GM21619 (cell line): ENCODE measurements at regions not wholly inside any gene's neighbourhood (a gene's known extent, or its start where the extent isn't known, plus 50 kb on each side); places are given as distances from the start of the nearest gene placed in this dataset.

Experiments used
- ATAC-seq: cut with Tn5 transposase; IDR thresholded peaks from one replicate; pipeline ENCODE4 v1.9.1; 2021; ENCODE audit not compliant: unreplicated experiment

- ATAC-seq, result no peak
Measured at GRCh38 chr1:207971331-207972219, 60.6 kb upstream of the CD34 start.

GRCh38 chr1:207970329-207971233 is 59.7 kb upstream of the CD34 start:
- no peak for ATAC-seq

- ATAC-seq, result no peak
Measured at GRCh38 chr1:207969528-207969927, 58.6 kb upstream of the CD34 start.

GRCh38 chr1:207968521-207969009 is 57.6 kb upstream of the CD34 start:
- ATAC-seq, result no peak

- no peak for ATAC-seq
Measured at GRCh38 chr1:207967703-207968102, 56.8 kb upstream of the CD34 start.

GRCh38 chr1:207966521-207966920 is 55.6 kb upstream of the CD34 start:
- no peak for ATAC-seq

- no peak for ATAC-seq
Measured at GRCh38 chr1:207965392-207966387, 54.8 kb upstream of the CD34 start.

- no peak for ATAC-seq
Measured at GRCh38 chr1:207964195-207964966, 53.5 kb upstream of the CD34 start.

- peak; percentile 85 for ATAC-seq
Measured at GRCh38 chr1:207963427-207964194, 52.7 kb upstream of the CD34 start.

GRCh38 chr1:207962716-207963426 is 51.9 kb upstream of the CD34 start:
- ATAC-seq, result peak; percentile 27
